Neural cell (in vitro differentiated cells): ENCODE measurements at regions not wholly inside any gene's neighbourhood (a gene's known extent, or its start where the extent isn't known, plus 50 kb on each side); places are given as distances from the start of the nearest gene placed in this dataset.

ENCODE experiments used
- H2AFZ ChIP-seq: fragments of 200-600, 300-800 bp; sonication (generic), shearing (Covaris generic); 2 replicates; pipeline ENCODE4 v1.6.0; 2014; ENCODE audit warnings: low read depth, mild to moderate bottlenecking, antibody characterized with exemption, low read length, moderate library complexity
- H3F3A ChIP-seq: fragments of 200-600 bp; shearing (Covaris generic); 2 replicates; pipeline ENCODE4 v1.6.1; 2016; ENCODE audit warnings: mild to moderate bottlenecking, moderate library complexity, mixed read lengths, antibody characterized with exemption, low read length; ENCODE audit not compliant: insufficient read depth, poor library complexity, severe bottlenecking
- H3K27ac ChIP-seq: fragments of 200-600, 300-800 bp; sonication (generic), shearing (Covaris generic); 2 replicates; pipeline ENCODE4 v1.5.1; 2014; ENCODE audit warnings: mild to moderate bottlenecking, low read length, moderate library complexity
- H3K27me3 ChIP-seq: fragments of 300-800, 200-600 bp; sonication (generic), shearing (Covaris generic); 2 replicates; pipeline ENCODE4 v1.6.0; 2014; ENCODE audit warnings: mild to moderate bottlenecking, low read depth, low read length, moderate library complexity; ENCODE audit not compliant: insufficient read depth
- H3K36me3 ChIP-seq: fragments of 300-800, 200-600 bp; sonication (generic), shearing (Covaris generic); 2 replicates; pipeline ENCODE4 v1.5.1; 2014; ENCODE audit warnings: mild to moderate bottlenecking, antibody characterized with exemption, low read length, moderate library complexity; ENCODE audit not compliant: insufficient read depth
- H3K4me2 ChIP-seq: fragments of 300-800, 200-600 bp; sonication (generic), shearing (Covaris generic); 2 replicates; pipeline ENCODE4 v1.6.0; 2014; ENCODE audit warnings: mild to moderate bottlenecking, low read length
- H3K4me3 ChIP-seq: fragments of 300-800, 200-600 bp; sonication (generic), shearing (Covaris generic); 2 replicates; pipeline ENCODE4 v1.5.1; 2014; ENCODE audit warnings: mild to moderate bottlenecking, low read length, moderate library complexity
- H3K79me2 ChIP-seq: fragments of 200-600 bp; shearing (Covaris generic); replicated peaks from 2 replicates; pipeline ENCODE4 v1.6.0; 2014; ENCODE audit warnings: mild to moderate bottlenecking, low read length, moderate library complexity; ENCODE audit not compliant: insufficient read depth
- H3K9ac ChIP-seq: fragments of 300-800, 200-600 bp; sonication (generic), shearing (Covaris generic); 2 replicates; pipeline ENCODE4 v1.6.1; 2016; ENCODE audit warnings: mild to moderate bottlenecking, low read length, mixed read lengths
- H3K9me2 ChIP-seq: fragments of 200-600 bp; shearing (Covaris generic); 2 replicates; pipeline ENCODE4 v1.6.1; 2016; ENCODE audit warnings: mild to moderate bottlenecking, low read length, mixed read lengths; ENCODE audit not compliant: insufficient read depth
- H3K9me3 ChIP-seq: fragments of 200-600, 300-800 bp; sonication (generic), shearing (Covaris generic); 2 replicates; pipeline ENCODE4 v1.6.1; 2016; ENCODE audit warnings: mild to moderate bottlenecking, mixed run types, low read length, moderate library complexity, mixed read lengths
- H4K20me1 ChIP-seq: fragments of 200-600 bp; shearing (Covaris generic); 2 replicates; pipeline ENCODE4 v1.6.1; 2016; ENCODE audit warnings: mild to moderate bottlenecking, mixed run types; ENCODE audit not compliant: insufficient read depth
- EP300 ChIP-seq: fragments of 450-650 bp; conservative IDR thresholded peaks from 2 replicates; pipeline ENCODE4 v1.6.1; 2014; ENCODE audit warnings: antibody characterized with exemption, mild to moderate bottlenecking, moderate library complexity; ENCODE audit not compliant: poor library complexity, severe bottlenecking
- EZH2 ChIP-seq: fragments of 200-600, 300-800 bp; shearing (Covaris generic), sonication (generic); IDR thresholded peaks from 2 replicates; pipeline ENCODE4 v1.6.1; 2014; ENCODE audit warnings: antibody characterized with exemption, low read length, borderline replicate concordance, mild to moderate bottlenecking; ENCODE audit not compliant: insufficient read depth, poor library complexity, severe bottlenecking
- MXI1 ChIP-seq: fragments of 450-650 bp; conservative IDR thresholded peaks from 2 replicates; pipeline ENCODE4 v1.6.1; 2014; ENCODE audit warnings: antibody characterized with exemption, mild to moderate bottlenecking; ENCODE audit not compliant: poor library complexity, severe bottlenecking
- POLR2AphosphoS5 ChIP-seq: IDR thresholded peaks from 2 replicates; pipeline ENCODE4 v1.6.1; 2012
- RAD21 ChIP-seq: fragments of 450-650 bp; conservative IDR thresholded peaks from 2 replicates; pipeline ENCODE4 v1.6.1; 2014; ENCODE audit warnings: antibody characterized with exemption, mild to moderate bottlenecking, moderate library complexity
- SMC3 ChIP-seq: fragments of 450-650 bp; conservative IDR thresholded peaks from 2 replicates; pipeline ENCODE4 v1.6.1; 2014; ENCODE audit warnings: antibody characterized with exemption, mild to moderate bottlenecking, moderate library complexity; ENCODE audit not compliant: poor library complexity
- TAF1 ChIP-seq: IDR thresholded peaks from 2 replicates; pipeline ENCODE4 v1.6.1; 2012; ENCODE audit warnings: low read depth
- TF ChIP-seq, protein P1 (sequence below): fragments of 450-650 bp; IDR thresholded peaks from 2 replicates; pipeline ENCODE4 v1.5.1; 2014; ENCODE audit warnings: antibody characterized with exemption, mild to moderate bottlenecking, moderate library complexity; ENCODE audit not compliant: poor library complexity, severe bottlenecking
- TF ChIP-seq, protein P2 (sequence below): IDR thresholded peaks from 2 replicates; pipeline ENCODE4 v1.6.1; 2012; ENCODE audit warnings: borderline replicate concordance

DNA sequence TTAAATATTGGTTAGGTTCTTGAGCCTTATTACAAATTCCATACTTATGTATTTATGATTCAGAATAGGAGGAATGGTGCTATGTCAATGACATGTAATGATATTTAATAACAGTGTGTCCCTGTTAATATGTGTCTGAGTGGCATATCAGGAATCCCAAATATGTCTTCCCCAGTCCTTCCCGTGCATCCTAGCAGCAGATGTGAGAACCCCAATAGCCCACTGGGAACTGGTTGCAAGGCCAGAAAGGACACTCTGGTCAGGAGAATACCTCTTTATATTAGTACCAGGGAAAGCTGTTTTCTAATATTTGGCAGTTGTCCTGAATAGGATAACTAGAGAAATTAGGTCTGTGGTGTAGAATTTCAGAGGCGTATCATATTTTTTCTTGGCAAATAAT is 159.1 kb upstream of the PDE7B start:
- H3K79me2 ChIP-seq, result no peaks in the 10 kb centered on the region
- no peak overlapping the region for H3K4me2 ChIP-seq

DNA sequence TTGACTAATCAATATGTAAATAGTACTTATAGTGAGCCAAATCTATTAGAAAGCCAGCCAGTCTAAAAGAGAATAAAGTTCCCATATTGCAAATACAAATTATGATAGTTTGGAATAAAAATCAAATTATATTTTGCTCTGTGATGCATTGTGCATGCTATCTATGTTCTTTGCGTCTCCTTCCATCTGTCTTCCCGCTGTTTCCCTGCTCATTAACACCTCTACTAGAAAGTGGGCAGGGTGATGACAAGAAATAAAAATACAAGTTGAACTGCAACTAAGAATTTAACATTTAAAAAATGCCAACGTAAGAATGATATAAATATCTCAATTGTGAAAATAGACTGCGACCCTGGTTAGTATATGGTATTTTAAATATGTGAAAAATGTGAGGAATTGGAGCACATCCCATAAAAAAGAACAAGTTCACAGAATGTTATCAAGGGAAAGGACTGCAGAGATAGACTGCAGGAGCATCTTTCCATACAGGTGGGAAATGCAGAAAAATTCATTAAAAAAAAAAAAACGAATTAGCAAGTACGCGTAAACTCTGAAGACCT is 157.6 kb upstream of the PDE7B start:
- TF ChIP-seq EZH2 (no peak), POLR2AphosphoS5 (no peak), RAD21 (no peak), SMC3 (no peak), TAF1 (no peak), EP300 (no peak)
- TF ChIP-seq, protein P1, sequence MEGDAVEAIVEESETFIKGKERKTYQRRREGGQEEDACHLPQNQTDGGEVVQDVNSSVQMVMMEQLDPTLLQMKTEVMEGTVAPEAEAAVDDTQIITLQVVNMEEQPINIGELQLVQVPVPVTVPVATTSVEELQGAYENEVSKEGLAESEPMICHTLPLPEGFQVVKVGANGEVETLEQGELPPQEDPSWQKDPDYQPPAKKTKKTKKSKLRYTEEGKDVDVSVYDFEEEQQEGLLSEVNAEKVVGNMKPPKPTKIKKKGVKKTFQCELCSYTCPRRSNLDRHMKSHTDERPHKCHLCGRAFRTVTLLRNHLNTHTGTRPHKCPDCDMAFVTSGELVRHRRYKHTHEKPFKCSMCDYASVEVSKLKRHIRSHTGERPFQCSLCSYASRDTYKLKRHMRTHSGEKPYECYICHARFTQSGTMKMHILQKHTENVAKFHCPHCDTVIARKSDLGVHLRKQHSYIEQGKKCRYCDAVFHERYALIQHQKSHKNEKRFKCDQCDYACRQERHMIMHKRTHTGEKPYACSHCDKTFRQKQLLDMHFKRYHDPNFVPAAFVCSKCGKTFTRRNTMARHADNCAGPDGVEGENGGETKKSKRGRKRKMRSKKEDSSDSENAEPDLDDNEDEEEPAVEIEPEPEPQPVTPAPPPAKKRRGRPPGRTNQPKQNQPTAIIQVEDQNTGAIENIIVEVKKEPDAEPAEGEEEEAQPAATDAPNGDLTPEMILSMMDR, result no peak
- TF ChIP-seq, protein P2, sequence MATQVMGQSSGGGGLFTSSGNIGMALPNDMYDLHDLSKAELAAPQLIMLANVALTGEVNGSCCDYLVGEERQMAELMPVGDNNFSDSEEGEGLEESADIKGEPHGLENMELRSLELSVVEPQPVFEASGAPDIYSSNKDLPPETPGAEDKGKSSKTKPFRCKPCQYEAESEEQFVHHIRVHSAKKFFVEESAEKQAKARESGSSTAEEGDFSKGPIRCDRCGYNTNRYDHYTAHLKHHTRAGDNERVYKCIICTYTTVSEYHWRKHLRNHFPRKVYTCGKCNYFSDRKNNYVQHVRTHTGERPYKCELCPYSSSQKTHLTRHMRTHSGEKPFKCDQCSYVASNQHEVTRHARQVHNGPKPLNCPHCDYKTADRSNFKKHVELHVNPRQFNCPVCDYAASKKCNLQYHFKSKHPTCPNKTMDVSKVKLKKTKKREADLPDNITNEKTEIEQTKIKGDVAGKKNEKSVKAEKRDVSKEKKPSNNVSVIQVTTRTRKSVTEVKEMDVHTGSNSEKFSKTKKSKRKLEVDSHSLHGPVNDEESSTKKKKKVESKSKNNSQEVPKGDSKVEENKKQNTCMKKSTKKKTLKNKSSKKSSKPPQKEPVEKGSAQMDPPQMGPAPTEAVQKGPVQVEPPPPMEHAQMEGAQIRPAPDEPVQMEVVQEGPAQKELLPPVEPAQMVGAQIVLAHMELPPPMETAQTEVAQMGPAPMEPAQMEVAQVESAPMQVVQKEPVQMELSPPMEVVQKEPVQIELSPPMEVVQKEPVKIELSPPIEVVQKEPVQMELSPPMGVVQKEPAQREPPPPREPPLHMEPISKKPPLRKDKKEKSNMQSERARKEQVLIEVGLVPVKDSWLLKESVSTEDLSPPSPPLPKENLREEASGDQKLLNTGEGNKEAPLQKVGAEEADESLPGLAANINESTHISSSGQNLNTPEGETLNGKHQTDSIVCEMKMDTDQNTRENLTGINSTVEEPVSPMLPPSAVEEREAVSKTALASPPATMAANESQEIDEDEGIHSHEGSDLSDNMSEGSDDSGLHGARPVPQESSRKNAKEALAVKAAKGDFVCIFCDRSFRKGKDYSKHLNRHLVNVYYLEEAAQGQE, result no peak
- Histone ChIP-seq H4K20me1 (no peaks in the 10 kb centered on the region), H3K9me2 (no peaks in the 10 kb centered on the region), H3K9me3 (no peaks in the 10 kb centered on the region), H3K4me3 (no peak overlapping the region), H2AFZ (no peak overlapping the region), H3F3A (no peaks in the 10 kb centered on the region), H3K4me2 (no peak overlapping the region), H3K36me3 (no peaks in the 10 kb centered on the region), H3K27ac (no peak overlapping the region), H3K79me2 (no peaks in the 10 kb centered on the region), H3K27me3 (no peaks in the 10 kb centered on the region), H3K9ac (no peak overlapping the region)

More for the DNA sequence above, 159.1 kb upstream of the PDE7B start:
- Histone ChIP-seq H3K9me2 (no peaks in the 10 kb centered on the region), H3K9me3 (no peaks in the 10 kb centered on the region), H3K4me3 (no peak overlapping the region), H3F3A (no peaks in the 10 kb centered on the region), H3K27me3 (no peaks in the 10 kb centered on the region), H2AFZ (no peak overlapping the region), H3K9ac (no peak overlapping the region), H3K36me3 (no peaks in the 10 kb centered on the region), H3K27ac (no peak overlapping the region), H4K20me1 (no peaks in the 10 kb centered on the region)
- TF ChIP-seq TAF1, result no peak
- TF ChIP-seq, protein P2, result no peak
- TF ChIP-seq RAD21, result no peak
- no peak for TF ChIP-seq EP300
- no peak for TF ChIP-seq POLR2AphosphoS5
- TF ChIP-seq, protein P1, result no peak
- no peak for TF ChIP-seq SMC3
- no peak for TF ChIP-seq EZH2
- no peak for TF ChIP-seq MXI1
